ENCODE measurements at regions not wholly inside any gene's neighbourhood (a gene's known extent, or its start where the extent isn't known, plus 50 kb on each side); places are given as distances from the start of the nearest gene placed in this dataset.
"Not testable (repeated sequence)": the region's sequence is repeated elsewhere in the genome, so short reads cannot be mapped to it uniquely, and the experiment has no call there.

GRCh38 chr1:212166644-212167043 lies 118.6 kb upstream of the PPP2R5A start:
- no peak for TF ChIP-seq CTCF (IDR thresholded peaks at IDR 0.05; ENCODE audit: low read depth, low read length)
- DNase-seq (ENCODE audit: extremely low read depth, low read depth): no peak

- no peak for TF ChIP-seq CTCF (IDR thresholded peaks at IDR 0.05; ENCODE audit: low read depth, low read length)
- DNase-seq (ENCODE audit: extremely low read depth, low read depth): no peak
These were observed 118.1 kb upstream of the PPP2R5A start for GRCh38 chr1:212167098-212167497.

- TF ChIP-seq CTCF (IDR thresholded peaks at IDR 0.05; ENCODE audit: low read depth, low read length): no peak
- DNase-seq (ENCODE audit: extremely low read depth, low read depth): no peak
These were observed 111.6 kb upstream of the PPP2R5A start for GRCh38 chr1:212173567-212173966.

GRCh38 chr1:212174295-212174694 lies 110.9 kb upstream of the PPP2R5A start:
- not testable (repeated sequence) for DNase-seq (ENCODE audit: extremely low read depth, low read depth)

GRCh38 chr1:212177542-212177941 lies 107.7 kb upstream of the PPP2R5A start:
- DNase-seq (ENCODE audit: extremely low read depth, low read depth): no peak
- no peak for TF ChIP-seq CTCF (IDR thresholded peaks at IDR 0.05; ENCODE audit: low read depth, low read length)

- DNase-seq (ENCODE audit: extremely low read depth, low read depth): no peak
- no peak for TF ChIP-seq CTCF (IDR thresholded peaks at IDR 0.05; ENCODE audit: low read depth, low read length)
These were observed 106.4 kb upstream of the PPP2R5A start for GRCh38 chr1:212178851-212179250.

- TF ChIP-seq CTCF (IDR thresholded peaks at IDR 0.05; ENCODE audit: low read depth, low read length): no peak
- DNase-seq (ENCODE audit: extremely low read depth, low read depth): no peak
These were observed 105.7 kb upstream of the PPP2R5A start for GRCh38 chr1:212179394-212180076.

All from AG09319 (cell line).